Smooth muscle cell (in vitro differentiated cells): ENCODE measurements at regions not wholly inside any gene's neighbourhood (a gene's known extent, or its start where the extent isn't known, plus 50 kb on each side); places are given as distances from the start of the nearest gene placed in this dataset.

Source experiments
- DNase-seq: peaks from one replicate; lab custom pipeline; 2025; ENCODE audit not compliant: unreplicated experiment; lab: John Stamatoyannopoulos, UW
- H2AFZ ChIP-seq: fragments of 200-600 bp; sonication (generic); 2 replicates; pipeline ENCODE4 v1.6.0; 2016; ENCODE audit warnings: antibody characterized with exemption, low read depth, mild to moderate bottlenecking
- H3F3A ChIP-seq: fragments of 200-600 bp; sonication (generic); 2 replicates; pipeline ENCODE4 v1.6.0; 2017; ENCODE audit warnings: antibody characterized with exemption, low read depth
- H3K27ac ChIP-seq: fragments of 200-600 bp; sonication (generic); 2 replicates; pipeline ENCODE4 v1.5.1; 2016; ENCODE audit warnings: low read depth, mild to moderate bottlenecking
- H3K27me3 ChIP-seq: fragments of 200-600 bp; sonication (generic); 2 replicates; pipeline ENCODE4 v1.6.1; 2016; ENCODE audit warnings: low read depth, mild to moderate bottlenecking
- H3K36me3 ChIP-seq: fragments of 200-600 bp; sonication (generic); 2 replicates; pipeline ENCODE4 v1.5.1; 2016; ENCODE audit warnings: low read depth
- H3K4me1 ChIP-seq: fragments of 200-600 bp; sonication (generic); 2 replicates; pipeline ENCODE4 v1.5.1; 2016; ENCODE audit warnings: low read depth
- H3K4me2 ChIP-seq: fragments of 200-600 bp; sonication (generic); 2 replicates; pipeline ENCODE4 v1.6.0; 2016; ENCODE audit warnings: mild to moderate bottlenecking
- H3K4me3 ChIP-seq: fragments of 200-600 bp; sonication (generic); 2 replicates; pipeline ENCODE4 v1.5.1; 2016; ENCODE audit warnings: mild to moderate bottlenecking
- H3K79me2 ChIP-seq: fragments of 200-600 bp; sonication (generic); 2 replicates; pipeline ENCODE4 v1.6.0; 2016; ENCODE audit warnings: low read depth, mild to moderate bottlenecking
- H3K9ac ChIP-seq: fragments of 200-600 bp; sonication (generic); 2 replicates; pipeline ENCODE4 v1.6.0; 2016; ENCODE audit warnings: low read depth
- H3K9me3 ChIP-seq: fragments of 200-600 bp; sonication (generic); replicated peaks from 2 replicates; pipeline ENCODE4 v1.5.1; 2016; ENCODE audit warnings: low read depth
- H4K20me1 ChIP-seq: fragments of 200-600 bp; sonication (generic); 2 replicates; pipeline ENCODE4 v1.6.0; 2016; ENCODE audit warnings: low read depth
- WGBS: methylation state at CpG from one replicate; pipeline ENCODE4 v1.1.7; 2016; ENCODE audit warnings: low lambda C conversion rate; 5-methylcytosine and 5-hydroxymethylcytosine counted together
- TF ChIP-seq, protein P1 (sequence below): fragments of 200-600 bp; sonication (generic); IDR thresholded peaks from 2 replicates; pipeline ENCODE4 v1.5.1; 2017; ENCODE audit warnings: borderline replicate concordance, mild to moderate bottlenecking, antibody characterized with exemption; ENCODE audit not compliant: insufficient read depth, poor library complexity, severe bottlenecking

DNA sequence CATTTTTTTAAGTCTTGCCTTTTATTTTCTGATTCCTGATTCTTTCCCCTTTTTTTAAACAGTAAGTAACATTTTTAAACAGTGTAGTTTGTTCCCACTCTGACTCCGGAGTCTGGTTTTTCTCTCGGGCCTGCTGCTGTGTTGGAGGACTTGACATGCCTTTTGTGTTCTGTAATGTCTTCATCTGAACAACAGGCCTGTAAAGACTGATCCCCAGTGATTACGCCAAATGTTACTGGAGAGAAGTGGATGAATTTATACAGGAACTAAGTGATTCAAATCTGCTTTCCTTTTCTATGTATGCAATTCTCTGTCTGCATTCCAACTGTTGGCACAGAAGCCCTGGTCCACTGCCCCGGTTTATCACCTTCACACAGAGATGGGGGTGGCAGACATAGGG, 54.3 kb upstream of the RMDN2 start:
- Histone ChIP-seq H3K9me3 (no peaks in the 10 kb centered on the region), H3K4me3 (no peak overlapping the region), H3K9ac (peak overlapping the region; percentile 52), H3K36me3 (no peaks in the 10 kb centered on the region), H3K79me2 (no peaks in the 10 kb centered on the region), H2AFZ (peak overlapping the region; percentile 26), H4K20me1 (no peaks in the 10 kb centered on the region), H3K4me2 (peak overlapping the region; percentile 68), H3F3A (peaks cover 18% of the 10 kb centered on the region), H3K27ac (peak overlapping the region; percentile 73), H3K4me1 (peaks cover 16% of the 10 kb centered on the region), H3K27me3 (no peaks in the 10 kb centered on the region)
- WGBS = 9% methylated on average over 4 of the region's 4 CpGs
- no peak for DNase-seq
- TF ChIP-seq, protein P1, sequence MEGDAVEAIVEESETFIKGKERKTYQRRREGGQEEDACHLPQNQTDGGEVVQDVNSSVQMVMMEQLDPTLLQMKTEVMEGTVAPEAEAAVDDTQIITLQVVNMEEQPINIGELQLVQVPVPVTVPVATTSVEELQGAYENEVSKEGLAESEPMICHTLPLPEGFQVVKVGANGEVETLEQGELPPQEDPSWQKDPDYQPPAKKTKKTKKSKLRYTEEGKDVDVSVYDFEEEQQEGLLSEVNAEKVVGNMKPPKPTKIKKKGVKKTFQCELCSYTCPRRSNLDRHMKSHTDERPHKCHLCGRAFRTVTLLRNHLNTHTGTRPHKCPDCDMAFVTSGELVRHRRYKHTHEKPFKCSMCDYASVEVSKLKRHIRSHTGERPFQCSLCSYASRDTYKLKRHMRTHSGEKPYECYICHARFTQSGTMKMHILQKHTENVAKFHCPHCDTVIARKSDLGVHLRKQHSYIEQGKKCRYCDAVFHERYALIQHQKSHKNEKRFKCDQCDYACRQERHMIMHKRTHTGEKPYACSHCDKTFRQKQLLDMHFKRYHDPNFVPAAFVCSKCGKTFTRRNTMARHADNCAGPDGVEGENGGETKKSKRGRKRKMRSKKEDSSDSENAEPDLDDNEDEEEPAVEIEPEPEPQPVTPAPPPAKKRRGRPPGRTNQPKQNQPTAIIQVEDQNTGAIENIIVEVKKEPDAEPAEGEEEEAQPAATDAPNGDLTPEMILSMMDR = no peak

DNA sequence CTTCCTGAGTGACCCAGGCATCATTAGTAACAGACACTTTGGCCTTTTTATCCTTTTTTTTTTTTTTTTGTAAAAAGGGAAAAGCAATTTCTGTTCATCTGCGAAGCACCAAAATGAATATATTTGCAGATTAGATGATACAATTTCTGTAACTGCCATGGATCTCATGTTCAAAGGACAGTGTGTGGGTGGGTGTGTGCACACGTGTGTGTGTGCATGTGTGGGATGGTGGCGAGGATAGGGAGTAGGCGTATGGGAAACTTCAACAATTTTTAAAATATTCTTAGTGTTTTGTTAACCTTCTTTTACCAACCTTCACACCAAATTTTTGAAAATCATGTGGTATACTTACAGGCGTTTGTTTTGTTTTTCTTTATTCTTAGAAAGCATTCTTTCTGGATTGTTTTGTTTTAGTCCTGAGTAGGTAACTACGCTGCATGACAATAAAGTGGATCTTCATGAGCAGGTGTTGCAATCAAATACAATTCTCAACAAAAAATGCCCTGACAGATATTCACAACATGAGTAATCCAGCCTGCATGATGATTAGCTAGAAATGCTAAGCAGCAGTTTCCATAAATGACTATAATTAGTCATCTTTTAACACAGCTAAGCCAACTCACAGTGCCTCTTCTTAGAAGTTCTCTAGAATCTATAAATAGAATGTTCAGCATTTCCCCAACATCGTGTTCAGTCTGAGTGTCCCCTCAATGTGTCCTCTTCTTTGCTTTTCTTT, 53.5 kb upstream of the RMDN2 start:
- H3K36me3 ChIP-seq = no peaks in the 10 kb centered on the region
- WGBS = 46% methylated on average over 7 of the region's 7 CpGs
- DNase-seq = no peak
- no peaks in the 10 kb centered on the region for H3K27me3 ChIP-seq
- H4K20me1 ChIP-seq = no peaks in the 10 kb centered on the region
- H3K4me1 ChIP-seq = peaks cover 16% of the 10 kb centered on the region
- H3K9ac ChIP-seq = peak overlapping the region; percentile 52
- no peak overlapping the region for H2AFZ ChIP-seq
- no peaks in the 10 kb centered on the region for H3K79me2 ChIP-seq
- peak overlapping the region; percentile 68 for H3K4me2 ChIP-seq
- peaks cover 18% of the 10 kb centered on the region for H3F3A ChIP-seq
- TF ChIP-seq, protein P1 = no peak
- H3K4me3 ChIP-seq = no peak overlapping the region
- no peaks in the 10 kb centered on the region for H3K9me3 ChIP-seq
- H3K27ac ChIP-seq = peak overlapping the region; percentile 73

DNA sequence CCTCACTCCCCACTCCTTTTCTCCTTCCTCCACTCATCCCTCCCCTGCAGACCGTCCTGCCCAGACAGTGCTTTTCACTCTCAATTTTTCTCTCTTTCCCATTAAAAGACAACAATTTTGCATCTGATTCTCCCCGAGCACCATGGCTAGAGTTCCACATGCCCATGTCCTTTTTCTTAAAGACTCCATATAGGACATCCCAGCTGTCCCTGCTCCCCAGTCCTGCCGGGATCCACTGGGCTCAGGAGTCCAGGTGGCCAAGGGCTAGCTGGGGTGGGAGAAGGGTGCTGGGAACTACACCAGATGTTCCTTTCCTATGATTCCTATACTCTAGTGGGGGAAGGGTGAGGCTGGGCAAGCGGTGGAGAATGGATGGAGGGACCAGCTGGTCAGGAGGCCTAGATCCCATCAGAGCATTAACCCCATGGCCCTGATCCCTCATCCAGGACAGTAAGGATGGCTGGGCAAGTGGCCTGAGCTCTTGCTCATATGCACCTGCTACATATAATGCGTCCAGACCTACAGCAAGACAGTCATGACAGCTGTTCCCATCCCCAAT, 52.8 kb upstream of the RMDN2 start:
- H3K4me3 ChIP-seq = no peak overlapping the region
- peaks cover 18% of the 10 kb centered on the region for H3F3A ChIP-seq
- no peaks in the 10 kb centered on the region for H3K27me3 ChIP-seq
- 69% methylated on average over 5 of the region's 5 CpGs for WGBS
- peaks cover 16% of the 10 kb centered on the region for H3K4me1 ChIP-seq
- H3K27ac ChIP-seq = peak overlapping the region; percentile 73
- H3K79me2 ChIP-seq = no peaks in the 10 kb centered on the region
- no peaks in the 10 kb centered on the region for H3K36me3 ChIP-seq
- TF ChIP-seq, protein P1 = no peak
- H2AFZ ChIP-seq = no peak overlapping the region
- H3K4me2 ChIP-seq = peak overlapping the region; percentile 68
- DNase-seq = no peak
- no peaks in the 10 kb centered on the region for H4K20me1 ChIP-seq
- H3K9me3 ChIP-seq = no peaks in the 10 kb centered on the region
- H3K9ac ChIP-seq = peak overlapping the region; percentile 38
